Stimulated activated CD8-positive, alpha-beta memory T cell treated with anti-CD3 and anti-CD28 coated beads, Interleukin-12 subunit alpha, Interleukin-12 subunit beta, amount 100 ng/mL, for 1 hour (primary cell): ENCODE measurements at regions not wholly inside any gene's neighbourhood (a gene's known extent, or its start where the extent isn't known, plus 50 kb on each side); places are given as distances from the start of the nearest gene placed in this dataset.
A peak's percentile ranks its signal among the peaks of the same experiment; 100 is the strongest.
"Not testable (repeated sequence)": the region's sequence is repeated elsewhere in the genome, so short reads cannot be mapped to it uniquely, and the experiment has no call there.

ENCODE experiments used
- DNase-seq: peaks from one replicate; pipeline ENCODE4 v3.0.0-alpha.2; 2020; ENCODE audit warnings: low read depth

- DNase-seq: no peak
Measured at GRCh38 chr10:3876350-3876962, 91.4 kb upstream of the KLF6 start.

GRCh38 chr10:3875842-3876235, 90.8 kb upstream of the KLF6 start:
- DNase-seq: no peak

GRCh38 chr10:3874990-3875841, 90.2 kb upstream of the KLF6 start:
- no peak for DNase-seq

GRCh38 chr10:3874610-3874989, 89.6 kb upstream of the KLF6 start:
- not testable (repeated sequence) for DNase-seq

- DNase-seq: no peak
Measured at GRCh38 chr10:3873728-3874461, 88.9 kb upstream of the KLF6 start.

- no peak for DNase-seq
Measured at GRCh38 chr10:3872712-3873329, 87.8 kb upstream of the KLF6 start.

- DNase-seq: no peak
Measured at GRCh38 chr10:3871424-3871996, 86.5 kb upstream of the KLF6 start.

- DNase-seq: no peak
Measured at GRCh38 chr10:3869036-3869435, 84.0 kb upstream of the KLF6 start.

- DNase-seq: no peak
Measured at GRCh38 chr10:3868271-3868664, 83.3 kb upstream of the KLF6 start.

- DNase-seq: no peak
Measured at GRCh38 chr10:3867454-3868270, 82.7 kb upstream of the KLF6 start.

GRCh38 chr10:3866332-3866731, 81.3 kb upstream of the KLF6 start:
- DNase-seq: no peak

- DNase-seq: no peak
Measured at GRCh38 chr10:3865565-3865964, 80.6 kb upstream of the KLF6 start.

GRCh38 chr10:3861795-3862194, 76.8 kb upstream of the KLF6 start:
- no peak for DNase-seq

GRCh38 chr10:3858051-3858845, 73.2 kb upstream of the KLF6 start:
- no peak for DNase-seq

GRCh38 chr10:3857318-3857717, 72.3 kb upstream of the KLF6 start:
- DNase-seq: no peak

- no peak for DNase-seq
Measured at GRCh38 chr10:3856593-3856992, 71.6 kb upstream of the KLF6 start.

- DNase-seq: no peak
Measured at GRCh38 chr10:3853547-3854303, 68.7 kb upstream of the KLF6 start.

GRCh38 chr10:3853016-3853415, 68.0 kb upstream of the KLF6 start:
- no peak for DNase-seq

GRCh38 chr10:3852147-3852904, 67.3 kb upstream of the KLF6 start:
- peak; percentile 47 for DNase-seq
